Stimulated activated CD8-positive, alpha-beta memory T cell treated with anti-CD3 and anti-CD28 coated beads, Interleukin-4, amount 100 ng/mL, for 1 hour (primary cell): ENCODE measurements at regions not wholly inside any gene's neighbourhood (a gene's known extent, or its start where the extent isn't known, plus 50 kb on each side); places are given as distances from the start of the nearest gene placed in this dataset.

Experiments used
- DNase-seq, 2 donors: peaks; one replicate each; pipeline ENCODE4 v3.0.0-alpha.2; 2020; ENCODE audit warnings: low read depth in 2 of 2, low spot score in 1 of 2

GRCh38 chr13:103356226-103356864, 290.1 kb upstream of the SLC10A2 start:
- no peak for DNase-seq

GRCh38 chr13:103354171-103354570, 288.0 kb upstream of the SLC10A2 start:
- no peak for DNase-seq

GRCh38 chr13:103351035-103351828, 285.0 kb upstream of the SLC10A2 start:
- no peak for DNase-seq

GRCh38 chr13:103350147-103350546, 283.9 kb upstream of the SLC10A2 start:
- no peak for DNase-seq

- no peak for DNase-seq
These were observed 283.2 kb upstream of the SLC10A2 start for GRCh38 chr13:103349211-103349980.

GRCh38 chr13:103335241-103335640, 269.0 kb upstream of the SLC10A2 start:
- DNase-seq: no peak

- no peak for DNase-seq
These were observed 265.7 kb upstream of the SLC10A2 start for GRCh38 chr13:103331924-103332323.

- no peak for DNase-seq
These were observed 262.7 kb upstream of the SLC10A2 start for GRCh38 chr13:103328899-103329298.

GRCh38 chr13:103326326-103326725, 260.1 kb upstream of the SLC10A2 start:
- DNase-seq: no peak

GRCh38 chr13:103325672-103326071, 259.5 kb upstream of the SLC10A2 start:
- no peak for DNase-seq

- DNase-seq: no peak
These were observed 258.4 kb upstream of the SLC10A2 start for GRCh38 chr13:103324641-103325040.

- DNase-seq: no peak
These were observed 249.5 kb upstream of the SLC10A2 start for GRCh38 chr13:103315711-103316110.

- no peak for DNase-seq
These were observed 246.2 kb upstream of the SLC10A2 start for GRCh38 chr13:103312467-103312866.

GRCh38 chr13:103308667-103309066, 242.4 kb upstream of the SLC10A2 start:
- no peak for DNase-seq

- DNase-seq: no peak
These were observed 239.9 kb upstream of the SLC10A2 start for GRCh38 chr13:103306163-103306562.

GRCh38 chr13:103303078-103303651, 236.9 kb upstream of the SLC10A2 start:
- DNase-seq: no peak

GRCh38 chr13:103302676-103303075, 236.5 kb upstream of the SLC10A2 start:
- no peak for DNase-seq

- DNase-seq: no peak
These were observed 232.9 kb upstream of the SLC10A2 start for GRCh38 chr13:103299079-103299478.

- no peak for DNase-seq
These were observed 230.9 kb upstream of the SLC10A2 start for GRCh38 chr13:103297083-103297482.

GRCh38 chr13:103291798-103292572, 225.8 kb upstream of the SLC10A2 start:
- DNase-seq: no peak

- DNase-seq: no peak
These were observed 225.0 kb upstream of the SLC10A2 start for GRCh38 chr13:103291226-103291625.
